GM18499 (cell line): ENCODE measurements at regions not wholly inside any gene's neighbourhood (a gene's known extent, or its start where the extent isn't known, plus 50 kb on each side); places are given as distances from the start of the nearest gene placed in this dataset.
"Not testable (repeated sequence)": the region's sequence is repeated elsewhere in the genome, so short reads cannot be mapped to it uniquely, and the experiment has no call there.

Source experiments
- ATAC-seq: cut with Tn5 transposase; IDR thresholded peaks from one replicate; pipeline ENCODE4 v1.9.1; 2021; ENCODE audit warnings: moderate number of reproducible peaks; ENCODE audit not compliant: insufficient read depth, unreplicated experiment

- ATAC-seq = no peak
Measured at GRCh38 chr2:64904413-64905329, 84.5 kb upstream of the SLC1A4 start.

- no peak for ATAC-seq
Measured at GRCh38 chr2:64905338-64906024, 83.7 kb upstream of the SLC1A4 start.

GRCh38 chr2:64906853-64907536, 82.2 kb upstream of the SLC1A4 start:
- ATAC-seq = no peak

GRCh38 chr2:64908406-64908805, 80.8 kb upstream of the SLC1A4 start:
- no peak for ATAC-seq

GRCh38 chr2:64910523-64910922, 78.7 kb upstream of the SLC1A4 start:
- ATAC-seq = no peak

GRCh38 chr2:64910972-64911433, 78.2 kb upstream of the SLC1A4 start:
- no peak for ATAC-seq

- no peak for ATAC-seq
Measured at GRCh38 chr2:64913357-64913869, 75.8 kb upstream of the SLC1A4 start.

GRCh38 chr2:64914247-64914646, 75.0 kb upstream of the SLC1A4 start:
- ATAC-seq = no peak

GRCh38 chr2:64914735-64915509, 74.3 kb upstream of the SLC1A4 start:
- peak; percentile 56 for ATAC-seq

GRCh38 chr2:64915510-64915900, 73.7 kb upstream of the SLC1A4 start:
- no peak for ATAC-seq

GRCh38 chr2:64918220-64918886, 70.8 kb upstream of the SLC1A4 start:
- ATAC-seq = no peak

- ATAC-seq = no peak
Measured at GRCh38 chr2:64919261-64919660, 69.9 kb upstream of the SLC1A4 start.

GRCh38 chr2:64922482-64923384, 66.5 kb upstream of the SLC1A4 start:
- no peak for ATAC-seq

- no peak for ATAC-seq
Measured at GRCh38 chr2:64923385-64923710, 65.9 kb upstream of the SLC1A4 start.

GRCh38 chr2:64924170-64924934, 64.8 kb upstream of the SLC1A4 start:
- ATAC-seq = no peak

- not testable (repeated sequence) for ATAC-seq
Measured at GRCh38 chr2:64925930-64926722, 63.1 kb upstream of the SLC1A4 start.

GRCh38 chr2:64928813-64929212, 60.4 kb upstream of the SLC1A4 start:
- no peak for ATAC-seq
